ENCODE measurements at regions not wholly inside any gene's neighbourhood (a gene's known extent, or its start where the extent isn't known, plus 50 kb on each side); places are given as distances from the start of the nearest gene placed in this dataset.

DNA sequence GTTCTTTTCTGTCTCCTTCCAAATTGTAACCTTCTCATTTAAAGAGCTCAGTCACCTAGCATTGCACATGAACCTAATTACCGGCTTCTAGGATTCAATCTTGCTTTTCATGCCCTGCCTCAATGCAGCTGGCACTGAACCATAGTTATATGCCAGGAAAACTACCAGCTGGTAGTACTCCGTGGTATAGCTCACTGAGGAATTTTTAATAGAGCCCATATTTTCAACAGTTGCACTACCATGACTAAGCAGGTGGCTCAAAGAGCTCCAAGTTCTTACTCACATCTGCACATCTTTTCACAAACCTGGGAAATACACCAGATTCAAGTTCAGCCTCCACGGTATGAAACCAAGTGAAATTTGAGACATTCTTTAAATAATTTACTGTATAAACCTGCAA is 363.5 kb downstream of the GRB14 start:
- no peaks in the 10 kb centered on the region for H3K27me3 ChIP-seq (ENCODE audit: control insufficient read depth, insufficient read depth, low read length)
- H3K4me3 ChIP-seq (ENCODE audit: insufficient read depth, low read depth, low read length), result no peak overlapping the region
- H3K36me3 ChIP-seq (replicated peaks; ENCODE audit: control insufficient read depth, insufficient read depth, low read length), result no peaks in the 10 kb centered on the region
- DNase-seq, result no peak

DNA sequence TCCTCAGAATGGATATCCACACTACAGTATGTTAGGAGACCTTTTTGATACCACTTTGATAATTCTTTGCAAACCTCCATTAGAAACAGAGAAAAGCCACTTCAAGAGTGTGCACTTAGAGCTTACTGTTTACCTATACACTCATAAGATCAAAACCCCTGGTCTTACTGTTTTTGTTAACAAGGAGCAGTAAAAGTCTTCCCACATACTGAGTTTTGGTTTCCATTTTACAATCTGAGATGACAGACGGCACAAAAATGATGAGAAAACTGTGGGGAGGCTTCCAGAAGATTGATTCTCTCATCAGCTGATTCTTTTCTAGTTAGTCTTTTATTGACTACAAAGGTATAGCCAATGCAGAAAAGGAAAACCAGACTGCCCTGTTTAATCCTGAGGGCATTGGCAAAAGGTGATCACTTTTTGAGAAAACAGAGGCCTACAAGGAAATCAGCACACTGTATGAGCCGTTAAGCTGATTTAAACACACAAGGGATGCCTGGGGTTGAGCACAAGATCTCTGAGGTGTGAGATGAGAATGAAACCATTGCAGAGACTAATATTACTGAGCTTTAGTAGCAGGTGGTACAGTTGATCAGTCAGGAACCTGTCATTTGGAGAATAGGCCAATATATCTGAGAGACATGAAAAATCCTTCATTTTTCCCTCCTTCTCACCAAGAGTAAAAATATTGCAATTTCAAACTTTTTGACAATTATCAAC is 368.6 kb downstream of the GRB14 start:
- Histone ChIP-seq H3K4me3 (ENCODE audit: insufficient read depth, low read depth, low read length) (no peak overlapping the region), H3K27me3 (ENCODE audit: control insufficient read depth, insufficient read depth, low read length) (no peaks in the 10 kb centered on the region), H3K36me3 (replicated peaks; ENCODE audit: control insufficient read depth, insufficient read depth, low read length) (no peaks in the 10 kb centered on the region)
- no peak for DNase-seq

DNA sequence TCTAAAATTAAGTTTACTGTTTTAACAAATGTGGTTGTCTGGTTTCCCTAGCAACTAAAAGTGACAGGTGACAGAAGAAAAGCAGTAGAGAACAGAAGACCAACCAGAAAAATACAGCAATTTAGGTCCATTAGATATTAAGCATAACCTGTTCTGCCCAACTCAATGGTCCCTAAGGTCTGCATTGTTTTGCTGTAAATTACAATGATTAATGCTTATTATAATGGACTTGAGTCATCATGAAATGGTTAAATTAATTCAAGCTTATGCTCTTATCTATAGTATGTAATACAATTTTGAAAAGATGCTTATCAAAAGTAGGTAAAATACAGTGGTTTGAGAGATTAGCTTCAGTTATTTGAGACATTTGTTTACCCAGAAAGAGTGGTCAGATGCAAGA is 378.0 kb downstream of the GRB14 start:
- H3K27me3 ChIP-seq (ENCODE audit: control insufficient read depth, insufficient read depth, low read length), result no peaks in the 10 kb centered on the region
- no peak for DNase-seq
- no peak overlapping the region for H3K4me3 ChIP-seq (ENCODE audit: insufficient read depth, low read depth, low read length)
- no peaks in the 10 kb centered on the region for H3K36me3 ChIP-seq (replicated peaks; ENCODE audit: control insufficient read depth, insufficient read depth, low read length)

DNA sequence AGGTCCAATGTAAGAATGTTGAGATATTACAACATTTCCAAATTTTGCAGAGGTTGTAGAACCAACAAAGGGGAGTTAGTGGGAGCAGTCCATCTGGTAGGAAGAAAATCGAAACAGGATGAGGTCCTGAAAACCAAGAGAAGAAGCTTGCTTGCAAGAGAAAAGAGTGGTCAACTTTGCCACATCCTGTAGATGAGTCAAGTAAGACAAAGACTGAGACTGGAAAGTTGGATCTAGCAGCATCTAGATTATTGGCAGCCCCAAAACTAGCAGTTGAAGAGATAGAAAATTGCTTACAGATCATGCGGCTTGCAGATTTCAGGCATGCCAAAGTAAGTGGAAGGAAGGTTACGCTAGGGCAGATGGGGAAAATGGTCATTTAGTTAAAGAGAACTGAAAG is 378.9 kb downstream of the GRB14 start:
- no peaks in the 10 kb centered on the region for H3K27me3 ChIP-seq (ENCODE audit: control insufficient read depth, insufficient read depth, low read length)
- no peaks in the 10 kb centered on the region for H3K36me3 ChIP-seq (replicated peaks; ENCODE audit: control insufficient read depth, insufficient read depth, low read length)
- H3K4me3 ChIP-seq (ENCODE audit: insufficient read depth, low read depth, low read length), result no peak overlapping the region
- no peak for DNase-seq

DNA sequence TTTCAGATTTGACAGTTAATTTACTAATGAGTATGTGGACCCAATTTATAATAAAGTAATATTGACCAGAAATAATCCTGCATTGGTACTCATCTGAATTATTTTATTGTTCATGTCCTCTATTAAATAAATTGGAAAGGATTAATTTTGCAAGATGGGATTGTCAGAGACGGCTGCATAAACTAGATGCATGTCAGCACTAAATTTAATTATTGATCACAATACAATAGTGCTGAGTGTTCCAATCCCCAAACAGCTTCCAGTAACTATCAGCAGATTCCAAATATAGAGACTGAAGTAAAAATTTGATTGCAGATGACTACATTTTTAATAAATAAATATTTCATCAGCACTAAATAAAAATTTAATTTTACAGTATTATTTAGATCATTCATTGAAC is 387.2 kb downstream of the GRB14 start:
- Histone ChIP-seq H3K4me3 (ENCODE audit: insufficient read depth, low read depth, low read length) (no peak overlapping the region), H3K27me3 (ENCODE audit: control insufficient read depth, insufficient read depth, low read length) (no peaks in the 10 kb centered on the region), H3K36me3 (replicated peaks; ENCODE audit: control insufficient read depth, insufficient read depth, low read length) (no peaks in the 10 kb centered on the region)
- DNase-seq, result no peak

DNA sequence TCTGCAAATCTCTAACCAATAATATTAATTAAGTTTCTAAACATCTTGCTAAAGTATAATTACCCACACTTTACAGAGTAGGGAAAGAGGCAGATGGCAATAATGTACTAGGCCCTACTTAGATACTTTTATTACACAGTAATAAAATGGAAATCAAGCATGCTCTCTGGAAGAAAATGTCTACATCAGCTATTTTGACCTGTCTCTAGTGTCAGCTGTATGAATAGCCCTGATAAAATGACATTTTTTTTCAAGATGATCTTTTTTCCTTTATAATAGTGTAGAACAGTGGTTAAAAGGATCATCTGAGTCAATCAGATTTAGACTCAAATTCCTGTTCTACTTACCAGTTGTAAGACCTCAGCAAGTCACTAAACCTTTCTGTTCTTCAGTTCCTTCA is 397.3 kb downstream of the GRB14 start:
- Histone ChIP-seq H3K36me3 (replicated peaks; ENCODE audit: control insufficient read depth, insufficient read depth, low read length) (no peaks in the 10 kb centered on the region), H3K4me3 (ENCODE audit: insufficient read depth, low read depth, low read length) (no peak overlapping the region), H3K27me3 (ENCODE audit: control insufficient read depth, insufficient read depth, low read length) (no peaks in the 10 kb centered on the region)
- no peak for DNase-seq

DNA sequence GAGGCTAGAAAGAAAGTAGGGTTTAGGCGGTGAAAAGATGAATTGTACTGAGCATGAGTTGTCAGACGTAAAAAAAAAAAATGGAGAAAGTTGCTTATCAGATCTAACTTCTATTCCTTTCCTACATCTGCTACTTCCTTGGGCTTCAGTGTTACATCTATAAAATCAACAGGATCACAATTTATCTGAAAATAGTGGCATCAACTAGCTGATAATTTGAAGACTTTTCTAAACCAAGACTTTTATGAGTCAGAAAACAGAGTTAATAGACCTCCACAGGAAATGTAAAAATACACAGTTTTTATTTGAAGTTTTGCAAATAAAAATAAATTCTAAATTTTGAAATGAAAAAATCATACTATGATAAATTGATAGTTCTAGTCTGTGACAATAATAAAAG is 399.8 kb downstream of the GRB14 start:
- H3K36me3 ChIP-seq (replicated peaks; ENCODE audit: control insufficient read depth, insufficient read depth, low read length), result no peaks in the 10 kb centered on the region
- DNase-seq, result no peak
- no peaks in the 10 kb centered on the region for H3K27me3 ChIP-seq (ENCODE audit: control insufficient read depth, insufficient read depth, low read length)
- no peak overlapping the region for H3K4me3 ChIP-seq (ENCODE audit: insufficient read depth, low read depth, low read length)

DNA sequence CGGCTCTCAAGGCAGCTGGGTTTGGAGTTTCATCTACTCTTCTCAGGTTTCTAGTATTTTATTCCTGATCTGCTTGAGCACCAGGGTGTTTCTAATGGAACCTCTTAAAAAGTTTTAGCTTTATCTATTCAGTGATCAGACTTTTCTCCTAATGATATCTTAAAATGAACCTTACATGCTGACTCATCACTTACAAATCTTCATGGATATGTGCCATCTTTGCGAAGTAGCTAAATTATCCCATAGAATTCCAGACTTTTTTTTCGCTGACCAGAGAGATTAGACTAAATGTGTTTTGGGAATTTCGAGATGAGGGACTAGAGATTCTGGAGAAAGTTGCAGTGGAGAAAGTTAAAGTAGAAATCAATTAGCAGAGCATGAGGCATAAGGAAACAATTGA is 401.0 kb downstream of the GRB14 start:
- Histone ChIP-seq H3K4me3 (ENCODE audit: insufficient read depth, low read depth, low read length) (no peak overlapping the region), H3K36me3 (replicated peaks; ENCODE audit: control insufficient read depth, insufficient read depth, low read length) (no peaks in the 10 kb centered on the region), H3K27me3 (ENCODE audit: control insufficient read depth, insufficient read depth, low read length) (no peaks in the 10 kb centered on the region)
- DNase-seq, result no peak

DNA sequence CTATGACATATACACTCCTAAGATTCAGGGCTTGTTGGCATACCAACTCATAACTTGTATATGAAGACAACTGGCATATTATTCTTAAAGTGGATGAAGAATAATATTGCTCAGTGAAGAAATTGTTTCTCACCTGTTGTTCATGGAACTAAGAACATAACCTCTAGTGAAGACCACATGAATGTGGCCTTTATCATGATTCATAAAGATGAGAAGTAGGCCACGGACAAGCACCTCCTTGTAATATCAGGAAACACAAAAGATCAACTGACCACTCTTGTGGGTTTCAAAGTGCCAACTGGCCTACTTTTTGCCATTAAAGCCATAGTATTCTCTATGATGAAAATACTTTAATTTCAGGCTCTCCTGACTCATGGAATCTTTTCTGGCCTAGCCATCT is 407.4 kb downstream of the GRB14 start:
- H3K4me3 ChIP-seq (ENCODE audit: insufficient read depth, low read depth, low read length), result no peak overlapping the region

DNA sequence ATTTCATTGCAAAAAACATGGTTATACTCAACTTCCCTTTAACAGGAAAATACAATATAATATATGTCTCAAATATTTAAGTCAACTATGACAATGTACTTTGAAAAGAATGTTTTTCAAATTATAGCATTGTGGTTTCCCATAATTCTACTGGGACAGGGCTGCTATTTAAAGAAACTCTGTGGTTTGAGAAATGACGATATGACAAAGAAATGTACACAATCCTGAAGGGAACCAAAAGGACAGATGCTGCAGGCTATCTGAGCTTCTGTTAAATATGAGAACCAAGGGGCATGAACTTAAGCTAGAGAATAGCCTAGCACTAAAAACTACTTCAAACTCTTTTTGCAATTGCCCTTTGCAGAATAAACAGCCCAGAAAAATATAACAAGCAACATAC is 415.9 kb downstream of the GRB14 start:
- DNase-seq, result no peak
- H3K36me3 ChIP-seq (replicated peaks; ENCODE audit: control insufficient read depth, insufficient read depth, low read length), result no peaks in the 10 kb centered on the region
- no peak overlapping the region for H3K4me3 ChIP-seq (ENCODE audit: insufficient read depth, low read depth, low read length)
- H3K27me3 ChIP-seq (ENCODE audit: control insufficient read depth, insufficient read depth, low read length), result no peaks in the 10 kb centered on the region

More for the DNA sequence above, 407.4 kb downstream of the GRB14 start:
- DNase-seq, result no peak
- Histone ChIP-seq H3K36me3 (replicated peaks; ENCODE audit: control insufficient read depth, insufficient read depth, low read length) (no peaks in the 10 kb centered on the region), H3K27me3 (ENCODE audit: control insufficient read depth, insufficient read depth, low read length) (no peaks in the 10 kb centered on the region)

DNA sequence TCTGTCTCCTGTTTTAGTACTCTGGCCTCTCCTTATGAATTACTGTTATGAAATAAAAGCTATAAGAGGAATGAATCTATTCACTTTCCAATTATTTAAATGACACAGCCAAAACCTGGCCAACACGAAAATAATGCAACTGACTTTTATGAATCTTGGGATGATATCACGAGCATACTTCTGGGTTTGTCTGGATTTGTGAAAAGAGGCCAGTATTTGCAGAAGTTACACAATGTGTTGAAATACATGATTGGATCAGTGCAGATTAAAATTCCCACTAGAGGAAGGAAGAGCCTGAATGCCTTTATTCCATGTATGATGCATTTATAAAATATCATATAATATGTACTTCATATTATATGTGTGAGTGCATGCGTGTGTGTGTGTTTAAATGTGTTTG is 418.2 kb downstream of the GRB14 start:
- Histone ChIP-seq H3K27me3 (ENCODE audit: control insufficient read depth, insufficient read depth, low read length) (no peaks in the 10 kb centered on the region), H3K36me3 (replicated peaks; ENCODE audit: control insufficient read depth, insufficient read depth, low read length) (no peaks in the 10 kb centered on the region), H3K4me3 (ENCODE audit: insufficient read depth, low read depth, low read length) (no peak overlapping the region)
- no peak for DNase-seq

DNA sequence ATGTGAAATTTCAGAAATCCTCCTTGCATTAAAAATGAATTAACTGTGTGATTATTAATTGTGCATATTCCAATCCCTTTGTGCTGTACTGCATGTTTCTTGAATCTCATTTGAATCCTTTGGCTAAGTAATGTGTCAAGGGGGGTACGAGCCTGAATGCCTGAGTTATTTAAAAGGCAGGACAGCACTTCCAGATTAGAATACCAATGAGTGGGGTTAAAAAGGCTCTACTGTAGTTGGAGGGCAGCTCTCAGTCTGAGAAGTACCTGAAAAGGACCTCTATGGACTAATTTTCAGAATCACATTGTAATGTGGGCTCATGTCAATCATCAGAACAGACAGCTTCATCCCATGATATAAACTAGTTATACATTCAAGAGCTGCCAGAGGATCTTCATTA is 423.0 kb downstream of the GRB14 start:
- no peak for DNase-seq
- Histone ChIP-seq H3K4me3 (ENCODE audit: insufficient read depth, low read depth, low read length) (no peak overlapping the region), H3K27me3 (ENCODE audit: control insufficient read depth, insufficient read depth, low read length) (no peaks in the 10 kb centered on the region), H3K36me3 (replicated peaks; ENCODE audit: control insufficient read depth, insufficient read depth, low read length) (no peaks in the 10 kb centered on the region)

DNA sequence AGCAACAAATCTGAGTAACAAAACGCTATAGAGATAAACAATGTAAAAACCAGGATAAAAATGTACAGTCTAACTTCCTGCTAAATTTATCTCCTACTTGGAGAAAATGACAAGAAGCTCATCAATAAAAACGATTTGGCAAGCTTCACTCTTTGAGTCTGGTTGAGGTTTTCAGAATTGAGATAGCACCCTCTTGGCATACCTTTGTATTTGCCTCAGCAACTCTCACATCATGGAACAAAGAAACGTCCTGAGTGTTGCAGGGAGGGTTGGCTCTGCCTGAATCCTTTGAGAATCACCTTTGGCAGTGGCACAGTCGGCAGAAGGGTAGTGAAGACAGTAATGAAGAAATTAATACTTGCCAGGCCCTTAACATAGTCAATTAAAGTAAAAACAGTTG is 430.6 kb downstream of the GRB14 start:
- H3K27me3 ChIP-seq (ENCODE audit: control insufficient read depth, insufficient read depth, low read length), result no peaks in the 10 kb centered on the region
- DNase-seq, result no peak
- H3K36me3 ChIP-seq (replicated peaks; ENCODE audit: control insufficient read depth, insufficient read depth, low read length), result no peaks in the 10 kb centered on the region
- no peak overlapping the region for H3K4me3 ChIP-seq (ENCODE audit: insufficient read depth, low read depth, low read length)

DNA sequence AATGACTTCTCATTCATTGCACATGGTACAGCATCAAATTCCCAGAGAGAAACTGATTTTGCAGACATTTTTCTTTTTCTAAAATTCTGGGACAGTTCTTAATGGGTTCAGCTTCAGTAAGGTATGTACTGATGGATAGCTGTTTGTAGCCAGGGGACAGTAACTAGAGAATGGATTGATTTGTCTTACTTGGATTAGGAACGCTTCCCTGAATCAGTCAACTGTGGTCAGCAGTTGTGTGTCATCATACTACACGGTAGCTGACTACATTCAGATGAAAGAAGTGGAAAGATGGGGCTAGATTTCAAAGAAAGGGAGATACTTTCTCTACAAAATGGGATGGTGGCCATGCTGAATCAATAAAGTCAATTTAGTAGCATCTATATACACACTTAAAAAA is 431.4 kb downstream of the GRB14 start:
- Histone ChIP-seq H3K4me3 (ENCODE audit: insufficient read depth, low read depth, low read length) (no peak overlapping the region), H3K27me3 (ENCODE audit: control insufficient read depth, insufficient read depth, low read length) (no peaks in the 10 kb centered on the region)

DNA sequence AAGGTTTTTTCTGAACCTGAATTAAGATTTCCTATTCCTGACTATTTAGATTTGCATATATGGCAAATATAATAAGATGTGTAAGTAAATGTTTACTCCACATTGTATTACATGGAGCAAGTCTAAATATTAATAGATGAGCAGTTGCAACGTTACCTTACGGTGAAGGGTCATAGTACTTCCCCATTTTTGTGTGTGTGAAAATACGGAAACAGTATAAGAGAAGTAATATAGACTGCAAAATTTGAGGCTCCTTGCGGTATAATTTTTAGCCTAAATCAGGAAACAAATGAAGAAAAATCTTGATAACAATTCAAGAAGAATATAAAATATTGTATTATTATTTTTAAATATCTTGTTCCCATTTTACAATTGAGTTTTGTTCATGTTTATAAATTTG is 434.2 kb downstream of the GRB14 start:
- Histone ChIP-seq H3K4me3 (ENCODE audit: insufficient read depth, low read depth, low read length) (no peak overlapping the region), H3K27me3 (ENCODE audit: control insufficient read depth, insufficient read depth, low read length) (no peaks in the 10 kb centered on the region), H3K36me3 (replicated peaks; ENCODE audit: control insufficient read depth, insufficient read depth, low read length) (no peaks in the 10 kb centered on the region)
- no peak for DNase-seq

More for the DNA sequence above, 431.4 kb downstream of the GRB14 start:
- no peaks in the 10 kb centered on the region for H3K36me3 ChIP-seq (replicated peaks; ENCODE audit: control insufficient read depth, insufficient read depth, low read length)
- no peak for DNase-seq

DNA sequence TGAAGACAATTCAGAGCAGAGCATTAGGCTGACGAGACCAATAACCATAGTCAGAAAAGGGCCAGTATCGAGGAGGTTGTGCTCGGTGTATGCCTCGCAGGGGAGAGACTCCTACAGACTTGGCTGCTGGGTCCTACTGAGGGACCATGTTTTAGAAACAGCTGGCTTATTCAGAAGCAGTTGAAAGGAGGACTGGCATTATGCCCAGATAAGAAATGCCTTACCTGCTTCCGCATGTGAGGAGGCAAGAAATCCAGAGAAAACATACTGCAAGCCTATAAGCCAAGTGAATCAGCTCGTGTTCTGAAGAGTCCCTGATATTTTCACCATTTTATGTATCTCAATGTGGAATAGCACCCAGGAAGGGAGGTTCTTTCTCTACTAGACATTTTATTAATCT is 434.7 kb downstream of the GRB14 start:
- Histone ChIP-seq H3K4me3 (ENCODE audit: insufficient read depth, low read depth, low read length) (no peak overlapping the region), H3K27me3 (ENCODE audit: control insufficient read depth, insufficient read depth, low read length) (no peaks in the 10 kb centered on the region), H3K36me3 (replicated peaks; ENCODE audit: control insufficient read depth, insufficient read depth, low read length) (no peaks in the 10 kb centered on the region)
- no peak for DNase-seq
